LNCaP clone FGC (cell line): ENCODE measurements at regions not wholly inside any gene's neighbourhood (a gene's known extent, or its start where the extent isn't known, plus 50 kb on each side); places are given as distances from the start of the nearest gene placed in this dataset.

Experiments used
- DNase-seq: peaks from one replicate; pipeline ENCODE4 v3.0.0-alpha.2; 2011; ENCODE audit warnings: low read depth
- H3K4me3 ChIP-seq: 2 replicates; pipeline ENCODE4 v1.5.1; 2011; ENCODE audit warnings: mild to moderate bottlenecking, low read depth, low read length, control low read depth
- CTCF ChIP-seq: IDR thresholded peaks from 2 replicates; pipeline ENCODE4 v1.5.1; 2012; ENCODE audit warnings: mild to moderate bottlenecking; ENCODE audit not compliant: control insufficient read depth, insufficient read depth; ENCODE audit errors: extremely low read depth

GRCh38 chr9:135370411-135371375 lies 108.9 kb upstream of the PPP1R26 start:
- TF ChIP-seq CTCF = no peak
- no peak overlapping the region for H3K4me3 ChIP-seq
- DNase-seq = no peak

GRCh38 chr9:135371535-135371934 lies 108.0 kb upstream of the PPP1R26 start:
- no peak for DNase-seq
- H3K4me3 ChIP-seq = no peak overlapping the region
- no peak for TF ChIP-seq CTCF

GRCh38 chr9:135372036-135372435 lies 107.5 kb upstream of the PPP1R26 start:
- TF ChIP-seq CTCF = no peak
- no peak for DNase-seq
- H3K4me3 ChIP-seq = no peak overlapping the region

GRCh38 chr9:135372501-135373008 lies 107.0 kb upstream of the PPP1R26 start:
- DNase-seq = no peak

GRCh38 chr9:135373151-135373685 lies 106.4 kb upstream of the PPP1R26 start:
- no peak overlapping the region for H3K4me3 ChIP-seq
- no peak for TF ChIP-seq CTCF
- DNase-seq = no peak

More at GRCh38 chr9:135372501-135373008, 107.0 kb upstream of the PPP1R26 start:
- no peak overlapping the region for H3K4me3 ChIP-seq
- TF ChIP-seq CTCF = no peak

DNA sequence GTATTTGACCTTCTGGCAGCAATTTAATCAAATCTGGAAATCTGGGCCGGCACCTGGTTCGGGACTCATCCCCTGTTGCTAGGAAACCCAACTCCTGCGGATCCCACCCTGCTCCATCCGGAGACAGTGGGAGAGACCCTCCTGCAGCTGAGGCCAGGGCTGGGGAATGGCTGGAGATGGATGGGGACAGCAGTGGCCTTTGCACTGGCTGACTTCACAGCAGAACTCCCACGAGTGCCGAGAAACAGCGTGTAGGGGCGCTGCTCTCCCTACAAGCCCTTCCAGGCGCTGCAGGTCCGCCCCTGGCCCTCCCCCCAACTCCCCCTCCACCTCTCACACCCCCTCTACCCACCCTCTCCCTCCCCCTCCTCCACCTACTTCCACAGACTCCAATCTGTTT lies 105.8 kb upstream of the PPP1R26 start:
- no peak for DNase-seq
- no peak for TF ChIP-seq CTCF
- no peak overlapping the region for H3K4me3 ChIP-seq
